Dedifferentiated amniotic fluid mesenchymal stem cell (primary cell): ENCODE measurements at regions not wholly inside any gene's neighbourhood (a gene's known extent, or its start where the extent isn't known, plus 50 kb on each side); places are given as distances from the start of the nearest gene placed in this dataset.
"Not testable (repeated sequence)": the region's sequence is repeated elsewhere in the genome, so short reads cannot be mapped to it uniquely, and the experiment has no call there.

Experiments
- DNase-seq: peaks from one replicate; pipeline ENCODE4 v3.0.0-alpha.2; 2016; ENCODE audit errors: extremely low spot score

DNA sequence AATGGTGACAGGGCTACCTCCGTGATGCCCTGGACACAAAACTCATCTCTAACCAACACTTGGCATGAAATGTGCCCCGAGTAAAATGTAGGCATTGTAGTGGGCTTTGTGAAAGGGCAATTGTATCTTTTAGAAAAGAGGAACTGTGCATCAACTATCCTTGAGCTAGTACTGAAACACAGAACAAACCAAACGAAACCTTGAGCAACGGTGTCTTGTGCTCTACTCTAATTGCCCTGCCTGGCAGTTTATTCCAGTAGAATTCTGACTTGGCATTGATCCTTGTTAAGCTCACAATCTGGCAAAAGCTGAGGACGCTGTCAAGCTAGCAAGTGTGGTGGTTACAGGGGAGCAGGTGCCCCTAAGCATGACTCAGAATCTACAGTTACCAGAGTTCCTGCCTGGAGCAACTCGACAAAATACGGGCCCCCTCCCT lies 707.1 kb upstream of the SPRY2 start:
- DNase-seq, result no peak

DNA sequence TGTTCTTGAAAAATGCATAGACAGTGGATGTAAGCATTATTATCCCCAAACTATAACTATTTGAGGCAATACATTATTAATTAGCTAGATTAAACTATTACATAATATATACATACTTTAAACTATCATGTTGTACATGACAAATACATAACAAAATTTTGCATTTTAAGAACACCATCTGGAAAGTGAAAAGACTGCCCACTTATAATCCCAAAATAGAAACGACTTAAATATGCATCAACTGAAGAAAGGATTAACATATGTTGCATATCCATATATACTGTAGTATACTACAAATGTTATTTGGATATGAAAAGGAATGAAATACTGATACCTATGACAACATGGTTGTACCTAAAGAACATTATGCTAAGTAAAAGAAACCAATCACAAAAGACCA lies 700.8 kb upstream of the SPRY2 start:
- DNase-seq, result no peak

GRCh38 chr13:81031996-81032395 lies 691.1 kb upstream of the SPRY2 start:
- no peak for DNase-seq

GRCh38 chr13:81025091-81025490 lies 684.2 kb upstream of the SPRY2 start:
- no peak for DNase-seq

- DNase-seq, result no peak
Observed at GRCh38 chr13:81021284-81021840, 680.4 kb upstream of the SPRY2 start.

- no peak for DNase-seq
Observed at GRCh38 chr13:81020010-81020409, 679.1 kb upstream of the SPRY2 start.

- no peak for DNase-seq
Observed at GRCh38 chr13:81018936-81019335, 678.0 kb upstream of the SPRY2 start.

DNA sequence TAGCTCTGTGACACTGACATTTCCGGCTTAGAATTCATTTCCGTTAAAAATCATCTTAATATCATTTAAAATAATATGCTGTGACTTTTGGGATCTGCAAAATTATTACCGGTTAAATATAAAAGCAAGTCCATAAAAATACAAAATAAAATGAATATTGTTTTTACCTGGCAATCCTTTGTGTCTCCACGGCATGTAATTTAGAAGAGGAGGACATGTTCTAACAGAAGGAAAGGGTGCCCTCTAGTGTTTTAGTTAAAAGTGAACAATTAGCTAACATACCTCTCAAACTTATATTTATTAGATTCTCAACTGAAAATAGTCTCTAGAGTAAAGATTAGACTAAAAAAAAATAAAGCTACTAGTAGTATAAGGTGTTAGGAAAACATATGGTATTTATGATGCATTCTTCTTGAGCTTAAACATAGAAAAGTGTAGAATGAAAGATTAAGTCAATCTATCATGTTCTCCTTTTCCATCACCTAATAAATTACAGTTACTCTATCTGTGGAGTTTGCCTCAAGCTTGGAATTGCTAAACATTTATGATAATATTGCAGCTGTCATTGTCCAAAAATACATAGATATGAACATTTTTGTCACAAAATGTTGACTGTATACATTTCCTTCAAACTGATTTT lies 676.7 kb upstream of the SPRY2 start:
- peak; percentile 64 for DNase-seq

GRCh38 chr13:81012031-81012430 lies 671.1 kb upstream of the SPRY2 start:
- DNase-seq, result no peak

DNA sequence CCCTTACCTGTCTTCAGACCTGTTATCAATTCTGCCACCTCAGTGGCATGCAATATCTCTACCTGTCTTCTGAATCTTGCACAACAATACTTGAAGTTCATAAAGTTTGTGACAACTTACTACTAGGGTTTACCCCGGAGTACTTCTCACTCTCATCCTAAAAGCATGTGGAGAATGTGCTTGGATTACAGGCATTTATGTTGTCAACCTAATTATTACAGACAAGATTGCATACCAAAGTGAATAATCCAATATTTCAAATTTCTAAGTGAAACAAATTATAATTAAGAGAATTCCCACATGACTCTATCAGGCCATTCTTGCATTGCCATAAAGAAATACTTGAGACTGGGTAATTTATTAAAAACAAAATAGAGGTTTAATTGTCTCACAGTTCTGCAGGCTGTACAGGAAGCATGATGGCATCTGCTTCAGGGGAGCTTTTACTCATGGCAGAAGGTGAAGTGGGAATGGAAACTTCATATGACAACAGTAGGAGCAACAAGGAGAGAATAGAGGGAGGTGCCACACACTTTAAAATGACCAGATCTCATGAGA lies 661.0 kb upstream of the SPRY2 start:
- peak; percentile 46 for DNase-seq

GRCh38 chr13:80998603-80999002 lies 657.7 kb upstream of the SPRY2 start:
- DNase-seq, result not testable (repeated sequence)

- no peak for DNase-seq
Observed at GRCh38 chr13:80989747-80990146, 648.8 kb upstream of the SPRY2 start.

GRCh38 chr13:80989241-80989640 lies 648.3 kb upstream of the SPRY2 start:
- DNase-seq, result no peak

GRCh38 chr13:80988391-80989151 lies 647.6 kb upstream of the SPRY2 start:
- DNase-seq, result no peak

- peak; percentile 84 for DNase-seq
Observed at GRCh38 chr13:80979035-80979641, 638.2 kb upstream of the SPRY2 start.

DNA sequence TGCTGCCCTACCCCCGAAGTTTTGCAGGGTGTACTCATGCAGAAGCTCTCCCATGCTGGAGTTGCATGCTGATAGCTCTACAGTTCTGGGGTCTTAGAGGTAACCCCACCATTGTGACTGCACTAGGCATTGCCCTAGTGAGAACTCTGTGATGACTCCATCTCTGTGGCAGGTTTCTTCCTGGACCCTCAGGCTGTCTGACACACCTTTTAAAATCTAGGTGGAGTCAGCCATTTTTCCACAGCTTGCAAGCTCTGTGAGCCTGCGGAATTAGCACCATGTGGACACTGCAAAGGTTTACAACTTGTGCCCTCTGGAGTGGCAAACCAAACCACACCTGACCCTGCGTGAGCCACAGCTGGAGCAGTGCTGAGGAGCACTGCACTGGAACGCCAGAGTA lies 636.2 kb upstream of the SPRY2 start:
- DNase-seq, result no peak

GRCh38 chr13:80975903-80976302 lies 635.0 kb upstream of the SPRY2 start:
- no peak for DNase-seq

DNA sequence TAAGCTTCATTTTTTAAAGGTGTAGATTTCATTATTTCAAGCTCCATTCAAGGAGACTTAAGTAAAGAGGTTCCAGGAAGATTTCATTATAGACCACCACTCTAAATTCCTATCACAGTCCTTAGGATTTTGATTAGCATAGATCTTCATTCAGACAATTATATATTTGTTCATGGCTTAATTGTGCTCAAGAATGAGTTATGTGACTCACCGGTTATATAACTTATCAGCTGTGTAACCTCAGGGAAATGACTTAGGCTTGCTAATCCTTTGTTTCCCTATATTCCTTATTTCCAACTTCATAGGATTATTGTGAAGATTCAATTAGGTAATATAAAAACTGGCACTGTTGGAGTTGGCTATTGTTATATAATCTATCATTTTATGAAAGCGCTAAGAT lies 632.8 kb upstream of the SPRY2 start:
- DNase-seq, result no peak

DNA sequence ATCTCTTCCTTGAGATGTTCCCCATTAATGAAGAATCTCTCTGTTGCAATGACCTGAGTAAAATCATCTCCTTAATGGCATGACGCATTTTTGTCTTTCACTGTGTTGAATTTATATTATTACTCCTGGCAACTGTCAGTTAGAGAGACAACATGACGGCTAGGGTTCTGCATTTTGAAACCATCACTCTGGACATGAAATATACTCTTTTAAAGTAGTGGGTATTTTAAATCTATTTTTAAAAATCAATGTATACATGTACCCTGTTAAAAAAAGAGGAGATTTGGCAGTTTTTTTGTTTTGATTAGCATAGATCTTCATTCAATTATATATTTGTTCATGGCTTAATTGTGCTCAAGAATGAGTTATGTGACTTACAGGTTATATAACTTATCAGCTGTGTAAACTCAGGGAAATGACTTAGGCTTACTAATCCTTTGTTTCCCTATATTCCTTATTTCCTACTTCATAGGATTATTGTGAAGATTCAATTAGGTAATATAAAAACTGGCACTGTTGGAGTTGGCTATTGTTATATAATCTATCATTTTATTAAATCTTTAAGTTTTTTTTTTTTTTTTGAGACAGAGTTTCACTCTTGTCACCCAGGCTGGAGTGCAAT lies 632.0 kb upstream of the SPRY2 start:
- no peak for DNase-seq

DNA sequence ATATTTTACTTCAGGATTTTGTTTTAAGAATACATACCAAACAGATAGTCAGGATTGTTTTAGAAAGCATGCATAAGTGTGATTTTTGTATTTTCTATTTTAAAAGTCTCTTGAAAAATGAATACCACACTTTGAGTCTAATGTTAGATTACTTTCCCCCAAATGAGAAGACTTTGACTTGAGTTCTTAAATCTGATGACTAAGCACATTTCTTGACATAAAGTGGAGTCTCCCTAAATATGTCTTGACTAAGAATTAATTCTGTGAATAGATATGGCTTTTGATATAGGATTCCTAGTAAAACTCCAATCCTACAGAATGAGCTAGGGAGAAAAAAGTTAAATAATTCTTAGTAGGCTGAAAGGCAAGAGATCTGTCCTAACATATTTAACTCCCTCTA lies 624.2 kb upstream of the SPRY2 start:
- no peak for DNase-seq

GRCh38 chr13:80962855-80963254 lies 621.9 kb upstream of the SPRY2 start:
- no peak for DNase-seq

DNA sequence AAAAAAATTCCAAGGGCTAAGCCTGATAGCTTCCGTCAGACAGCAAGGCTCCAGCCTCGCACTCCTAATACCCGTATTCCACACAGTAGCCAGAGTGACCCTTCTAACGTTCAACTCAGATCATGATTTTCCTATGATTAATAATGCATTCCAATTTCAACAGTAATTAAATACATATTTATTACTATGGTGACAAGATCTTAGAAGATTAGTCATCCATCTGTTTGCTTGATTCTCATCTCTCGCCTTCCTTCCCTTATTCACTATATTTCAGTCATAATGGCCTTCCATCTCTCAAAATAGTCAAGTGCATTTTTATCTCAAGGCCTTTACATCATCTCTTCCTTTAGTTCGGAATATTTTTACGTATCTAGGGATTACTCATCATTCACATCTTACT lies 621.2 kb upstream of the SPRY2 start:
- no peak for DNase-seq
